ENCODE measurements at regions not wholly inside any gene's neighbourhood (a gene's known extent, or its start where the extent isn't known, plus 50 kb on each side); places are given as distances from the start of the nearest gene placed in this dataset.

- TF ChIP-seq CTCF (IDR thresholded peaks at IDR 0.05), result no peak
Observed at GRCh38 chr7:47000561-47000960, 581.4 kb downstream of the TNS3 start.

GRCh38 chr7:46999866-47000265 is 582.0 kb downstream of the TNS3 start:
- TF ChIP-seq CTCF (IDR thresholded peaks at IDR 0.05), result no peak

DNA sequence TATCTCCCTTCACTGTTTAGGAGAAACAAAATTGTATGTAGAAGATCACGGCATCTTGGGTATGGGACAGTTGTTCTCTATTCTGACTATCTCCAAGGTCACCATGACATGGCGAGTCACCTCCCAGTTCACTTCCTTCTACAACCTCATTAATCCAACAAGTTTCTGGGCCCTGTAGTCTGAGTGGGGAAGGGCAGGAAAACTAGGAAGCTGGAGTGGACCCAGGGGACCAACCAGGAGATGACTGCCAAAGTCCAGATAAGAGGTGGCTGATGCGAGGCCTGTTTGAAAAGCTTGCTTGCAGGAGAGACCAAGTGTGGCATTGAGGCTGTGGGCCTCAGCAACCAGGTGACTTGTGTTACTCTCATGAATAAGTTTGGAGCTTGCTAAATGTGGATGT is 584.9 kb downstream of the TNS3 start:
- no peak for TF ChIP-seq CTCF (IDR thresholded peaks at IDR 0.05)

DNA sequence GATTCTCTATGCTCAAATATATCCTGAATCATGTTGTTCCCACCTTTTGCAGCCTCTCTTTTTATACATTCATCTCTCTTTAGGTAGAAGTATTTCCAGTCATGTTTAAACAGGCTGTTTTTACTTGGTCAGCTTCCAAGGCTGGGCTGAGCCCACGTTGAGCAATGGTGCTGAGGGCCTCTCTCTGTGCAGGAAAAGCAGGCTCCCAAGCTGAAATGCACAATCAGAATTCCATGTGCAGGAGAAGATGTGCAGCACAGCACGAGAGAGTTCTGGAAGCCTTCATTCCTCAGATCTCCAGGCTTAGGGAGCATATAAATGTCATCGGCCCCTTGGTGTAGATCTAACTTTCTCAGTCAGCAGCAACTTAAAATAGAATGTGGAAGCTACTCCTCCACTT is 588.5 kb downstream of the TNS3 start:
- no peak for TF ChIP-seq CTCF (IDR thresholded peaks at IDR 0.05)

GRCh38 chr7:46990761-46991160 is 591.1 kb downstream of the TNS3 start:
- no peak for TF ChIP-seq CTCF (IDR thresholded peaks at IDR 0.05)

DNA sequence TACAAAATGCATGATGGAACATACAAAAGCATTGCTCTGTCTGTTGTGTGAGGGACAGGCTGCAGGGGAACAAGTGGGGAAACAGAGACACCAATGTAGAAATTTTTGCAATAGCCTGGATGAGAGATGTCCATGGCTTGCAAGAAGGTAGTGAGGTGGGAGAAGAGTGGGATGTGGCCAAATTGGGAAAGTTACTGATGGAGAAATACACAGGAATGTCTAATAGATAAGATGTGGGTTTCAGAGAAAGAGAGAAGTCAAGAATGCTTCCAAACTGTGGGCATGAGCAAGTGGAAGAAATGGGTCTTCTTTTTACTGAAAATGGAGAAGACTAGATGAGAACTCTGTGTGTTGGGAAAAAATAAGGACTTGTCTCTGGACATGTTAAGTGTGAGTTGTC is 592.7 kb downstream of the TNS3 start:
- no peak for TF ChIP-seq CTCF (IDR thresholded peaks at IDR 0.05)

DNA sequence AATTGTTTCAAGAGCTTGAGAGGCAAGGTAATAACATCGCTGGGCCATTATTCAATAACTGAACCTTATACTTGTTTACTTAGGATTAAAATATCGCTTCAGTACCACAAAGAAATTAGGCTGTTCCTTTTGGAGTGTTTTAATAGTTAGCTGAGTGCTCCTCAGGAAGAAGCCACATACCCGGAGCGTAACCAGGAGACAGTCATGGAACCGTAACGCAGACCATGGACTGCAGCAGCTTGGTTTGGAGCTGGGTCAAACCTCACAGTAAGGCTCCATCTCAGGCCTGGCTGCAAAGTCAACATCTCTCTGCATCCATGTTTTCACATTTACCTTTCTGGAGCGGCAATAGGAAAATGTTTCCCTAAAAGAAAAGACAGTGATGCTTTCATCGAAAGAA is 599.0 kb downstream of the TNS3 start:
- TF ChIP-seq CTCF (IDR thresholded peaks at IDR 0.05), result no peak

DNA sequence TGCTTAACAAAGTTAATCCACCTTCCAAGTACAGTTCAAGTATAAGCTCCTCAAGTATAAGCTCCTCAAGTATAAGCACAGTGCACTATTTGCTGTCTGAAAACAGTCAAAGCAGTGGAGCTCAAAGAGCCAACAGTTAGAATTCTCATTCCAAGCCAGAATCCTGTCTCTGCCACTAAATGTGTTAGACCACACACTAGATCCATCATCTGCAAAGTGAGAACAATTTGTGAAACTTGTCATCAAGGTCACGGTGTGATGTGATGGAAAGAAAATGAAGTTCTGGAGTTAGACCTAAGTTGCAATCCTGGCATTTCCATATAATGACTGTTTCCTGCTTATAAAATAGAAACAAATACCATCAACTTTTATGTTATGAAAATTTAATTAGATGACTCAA is 602.5 kb downstream of the TNS3 start:
- TF ChIP-seq CTCF (IDR thresholded peaks at IDR 0.05), result no peak

Measured in LNCAP (cell line).